Upper lobe of left lung (tissue), 6 donors: ENCODE measurements at regions not wholly inside any gene's neighbourhood (a gene's known extent, or its start where the extent isn't known, plus 50 kb on each side); places are given as distances from the start of the nearest gene placed in this dataset.

Experiments
- ATAC-seq, 2 donors: fragments of 200-7000 bp; cut with Tn5 transposase; one replicate each; pipeline ENCODE4 v1.9.1; 2022; ENCODE audit warnings: mild to moderate bottlenecking in 2 of 2, moderate library complexity in 2 of 2; ENCODE audit not compliant: low FRiP score in 2 of 2
- DNase-seq, 2 donors: peaks; one replicate each; pipeline ENCODE4 v3.0.0-alpha.2; 2019 to 2020
- H3K27ac ChIP-seq, 4 donors: fragments of 200-600 bp; sonication (generic); one replicate each; pipeline ENCODE4 v1.5.1; 2016 to 2019
- H3K27me3 ChIP-seq, 4 donors: fragments of 200-600 bp; sonication (generic); one replicate each; pipeline ENCODE4 v1.5.1; 2017 to 2019
- H3K36me3 ChIP-seq, 4 donors: fragments of 200-600 bp; sonication (generic); one replicate each; pipeline ENCODE4 v1.5.1; 2016 to 2019
- H3K4me1 ChIP-seq, 4 donors: fragments of 200-600 bp; sonication (generic); one replicate each; pipeline ENCODE4 v1.5.1; 2018 to 2019
- H3K4me3 ChIP-seq, 4 donors: fragments of 200-600 bp; sonication (generic); one replicate each; pipeline ENCODE4 v1.5.1; 2017 to 2019; ENCODE audit warnings: mild to moderate bottlenecking in 2 of 4, moderate library complexity in 1 of 4
- H3K9me3 ChIP-seq, 4 donors: fragments of 200-600 bp; sonication (generic); one replicate each; pipeline ENCODE4 v1.5.1; 2018 to 2019
- EP300 ChIP-seq, 4 donors: sonication (generic); formaldehyde crosslinking; IDR thresholded peaks; one replicate each; pipeline ENCODE4 v1.5.1; 2017; ENCODE audit warnings: antibody characterized with exemption in 4 of 4, control low read depth in 2 of 4
- POLR2A ChIP-seq, 4 donors: fragments of 450-650 bp; IDR thresholded peaks; one replicate each; pipeline ENCODE4 v1.5.1; 2016 to 2017; ENCODE audit warnings: antibody characterized with exemption in 4 of 4, mild to moderate bottlenecking in 2 of 4
- POLR2AphosphoS5 ChIP-seq, 2 donors: sonication (generic); formaldehyde crosslinking; IDR thresholded peaks; one replicate each; pipeline ENCODE4 v1.5.1; 2017; ENCODE audit warnings: antibody characterized with exemption in 2 of 2
- WGBS, 2 donors: methylation state at CpG; one replicate each; pipeline ENCODE4 v1.1.5; 2017 to 2018; 5-methylcytosine and 5-hydroxymethylcytosine counted together
- TF ChIP-seq, protein P1 (sequence below), 6 experiments: fragments of 450-650 bp in 4 of 6; fragments of 200-600 bp in 2 of 6; sonication (generic) in 2 of 6; IDR thresholded peaks; one replicate each; pipeline ENCODE4 v1.5.1; 2016 to 2019; ENCODE audit warnings: antibody characterized with exemption in 6 of 6
- donor health status: DM: no; HTN: no; CAD: no; lungs with moderate emphysema.
- donor health status: DM: no; HTN: yes; CAD: no; lungs with severe emphysema.

DNA sequence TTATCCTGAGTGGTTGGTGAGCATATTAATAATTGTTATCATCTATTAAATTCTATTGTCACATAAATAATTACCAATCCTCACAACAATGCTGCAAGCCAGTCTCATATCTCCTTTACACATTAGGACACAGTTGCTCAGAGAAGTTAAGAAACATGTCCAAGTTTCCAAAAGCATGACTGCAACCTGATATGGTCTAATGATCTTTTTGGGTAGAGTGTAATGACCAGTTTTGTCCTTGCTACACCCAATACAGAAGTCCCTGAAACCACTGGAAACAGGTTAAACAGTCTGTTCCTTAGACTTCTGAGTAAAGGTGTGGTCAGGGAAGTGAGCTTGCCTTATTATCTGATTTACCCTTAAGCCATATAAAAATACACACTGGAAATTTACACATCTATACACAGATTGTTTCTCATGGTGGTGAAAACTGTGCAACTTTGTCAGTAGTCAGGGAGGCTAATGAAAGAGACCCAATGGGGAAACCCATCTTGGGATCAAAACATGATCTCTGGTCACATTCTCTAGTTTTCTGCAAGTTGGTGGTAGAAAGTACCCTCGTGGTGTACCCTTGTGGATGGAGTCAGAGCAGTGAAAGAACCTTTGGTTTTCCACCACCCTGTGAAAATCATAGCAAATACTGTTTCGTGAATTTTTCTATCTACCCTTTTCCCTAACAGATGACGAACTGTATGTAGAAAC lies 146.0 kb upstream of the KLF12 start:
- H3K4me3 ChIP-seq = no peak overlapping the region
- H3K4me1 ChIP-seq = no peaks in the 10 kb centered on the region
- H3K36me3 ChIP-seq = no peaks in the 10 kb centered on the region
- no peaks in the 10 kb centered on the region for H3K9me3 ChIP-seq
- DNase-seq = no peak
- no peak overlapping the region for H3K27ac ChIP-seq
- ATAC-seq = no peak
- no peak for TF ChIP-seq POLR2AphosphoS5 (IDR thresholded peaks at IDR 0.05)
- no peak for TF ChIP-seq POLR2A (IDR thresholded peaks at IDR 0.05)
- TF ChIP-seq, protein P1, sequence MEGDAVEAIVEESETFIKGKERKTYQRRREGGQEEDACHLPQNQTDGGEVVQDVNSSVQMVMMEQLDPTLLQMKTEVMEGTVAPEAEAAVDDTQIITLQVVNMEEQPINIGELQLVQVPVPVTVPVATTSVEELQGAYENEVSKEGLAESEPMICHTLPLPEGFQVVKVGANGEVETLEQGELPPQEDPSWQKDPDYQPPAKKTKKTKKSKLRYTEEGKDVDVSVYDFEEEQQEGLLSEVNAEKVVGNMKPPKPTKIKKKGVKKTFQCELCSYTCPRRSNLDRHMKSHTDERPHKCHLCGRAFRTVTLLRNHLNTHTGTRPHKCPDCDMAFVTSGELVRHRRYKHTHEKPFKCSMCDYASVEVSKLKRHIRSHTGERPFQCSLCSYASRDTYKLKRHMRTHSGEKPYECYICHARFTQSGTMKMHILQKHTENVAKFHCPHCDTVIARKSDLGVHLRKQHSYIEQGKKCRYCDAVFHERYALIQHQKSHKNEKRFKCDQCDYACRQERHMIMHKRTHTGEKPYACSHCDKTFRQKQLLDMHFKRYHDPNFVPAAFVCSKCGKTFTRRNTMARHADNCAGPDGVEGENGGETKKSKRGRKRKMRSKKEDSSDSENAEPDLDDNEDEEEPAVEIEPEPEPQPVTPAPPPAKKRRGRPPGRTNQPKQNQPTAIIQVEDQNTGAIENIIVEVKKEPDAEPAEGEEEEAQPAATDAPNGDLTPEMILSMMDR (IDR thresholded peaks at IDR 0.05) = no peak
- TF ChIP-seq EP300 (IDR thresholded peaks at IDR 0.05) = no peak
- no peaks in the 10 kb centered on the region for H3K27me3 ChIP-seq
- 85 to 88% methylated on average over 3 of the region's 3 CpGs for WGBS, 2 donors

DNA sequence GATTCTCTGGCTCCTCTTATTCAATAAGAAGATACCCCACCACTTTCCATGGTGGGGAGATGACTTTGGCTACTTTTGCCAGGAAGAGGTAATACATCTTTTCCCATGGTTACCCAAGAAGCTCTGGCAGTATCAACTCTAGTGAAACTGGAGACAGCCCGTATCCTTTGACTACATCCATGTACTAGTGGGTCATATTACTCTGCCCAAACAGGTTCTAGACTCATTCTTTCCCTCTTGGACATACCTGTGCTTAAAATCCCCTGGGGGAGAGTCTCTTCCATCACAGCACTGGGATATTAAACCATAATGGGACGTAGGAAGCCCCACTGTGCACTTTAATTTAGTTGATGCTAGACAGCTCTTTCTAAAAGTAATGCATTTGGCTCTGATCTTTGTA lies 144.7 kb upstream of the KLF12 start:
- Histone ChIP-seq H3K4me3 (no peak overlapping the region), H3K27ac (no peak overlapping the region), H3K36me3 (no peaks in the 10 kb centered on the region), H3K9me3 (no peaks in the 10 kb centered on the region), H3K27me3 (no peaks in the 10 kb centered on the region), H3K4me1 (no peaks in the 10 kb centered on the region)
- TF ChIP-seq, protein P1 (IDR thresholded peaks at IDR 0.05) = no peak
- TF ChIP-seq POLR2A (IDR thresholded peaks at IDR 0.05) (no peak), EP300 (IDR thresholded peaks at IDR 0.05) (no peak), POLR2AphosphoS5 (IDR thresholded peaks at IDR 0.05) (no peak)
- 86 to 94% methylated on average over 2 of the region's 2 CpGs for WGBS, 2 donors
- no peak for ATAC-seq
- DNase-seq = no peak

DNA sequence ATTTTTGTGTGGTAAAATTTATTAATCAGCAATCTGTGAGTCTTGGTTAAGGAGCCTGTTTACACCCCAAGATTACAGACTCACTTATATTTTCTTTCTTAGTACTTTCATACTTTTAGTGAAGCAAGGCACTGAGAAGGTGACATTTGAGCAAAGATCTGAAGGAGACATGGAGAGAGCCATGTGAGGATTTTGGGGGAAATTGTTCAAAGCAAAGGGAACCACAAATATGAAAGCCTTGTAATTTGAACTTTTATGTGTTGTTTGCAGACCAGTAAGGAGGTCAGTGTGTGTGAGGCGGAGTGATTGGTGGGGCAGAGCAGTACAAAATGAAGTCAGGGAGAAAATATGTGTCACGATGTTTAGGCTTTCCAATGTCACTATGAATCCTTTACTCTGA lies 140.7 kb upstream of the KLF12 start:
- ATAC-seq = no peak
- no peak overlapping the region for H3K4me3 ChIP-seq
- WGBS, 2 donors = 72 to 90% methylated on average over 2 of the region's 2 CpGs
- no peaks in the 10 kb centered on the region for H3K4me1 ChIP-seq
- no peaks in the 10 kb centered on the region for H3K9me3 ChIP-seq
- no peak overlapping the region for H3K27ac ChIP-seq
- TF ChIP-seq POLR2A (IDR thresholded peaks at IDR 0.05) = no peak
- no peak for TF ChIP-seq POLR2AphosphoS5 (IDR thresholded peaks at IDR 0.05)
- TF ChIP-seq EP300 (IDR thresholded peaks at IDR 0.05) = no peak
- TF ChIP-seq, protein P1 (IDR thresholded peaks at IDR 0.05) = no peak
- DNase-seq = no peak
- no peaks in the 10 kb centered on the region for H3K27me3 ChIP-seq
- H3K36me3 ChIP-seq = no peaks in the 10 kb centered on the region

DNA sequence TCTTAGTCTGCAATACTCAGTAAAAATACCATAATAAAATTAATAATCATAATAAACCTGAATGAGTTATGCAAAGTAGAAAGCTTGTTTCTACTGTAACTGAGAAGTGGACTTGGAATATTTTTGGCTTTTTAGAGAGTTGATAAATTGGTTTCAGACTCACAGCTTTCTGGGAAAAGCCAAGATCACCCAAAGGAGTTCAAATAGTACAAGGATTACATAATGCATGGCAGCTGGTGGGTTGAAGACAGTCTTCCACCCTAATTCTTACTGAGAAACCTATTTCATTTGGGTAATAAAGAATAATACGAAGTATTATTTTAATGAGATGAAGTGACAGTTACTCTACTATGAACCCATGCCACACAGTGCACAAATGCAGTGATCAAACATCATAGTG lies 139.4 kb upstream of the KLF12 start:
- Histone ChIP-seq H3K9me3 (no peaks in the 10 kb centered on the region), H3K36me3 (no peaks in the 10 kb centered on the region), H3K4me3 (no peak overlapping the region), H3K27ac (no peak overlapping the region), H3K27me3 (no peaks in the 10 kb centered on the region), H3K4me1 (no peaks in the 10 kb centered on the region)
- 92 to 96% methylated on average over 1 of the region's 1 CpG for WGBS, 2 donors
- TF ChIP-seq POLR2A (IDR thresholded peaks at IDR 0.05) (no peak), EP300 (IDR thresholded peaks at IDR 0.05) (no peak), POLR2AphosphoS5 (IDR thresholded peaks at IDR 0.05) (no peak)
- TF ChIP-seq, protein P1 (IDR thresholded peaks at IDR 0.05) = no peak
- no peak for DNase-seq
- ATAC-seq = peak in 1 of 2 donors; percentile 64

- H3K9me3 ChIP-seq = no peaks in the 10 kb centered on the region
- no peak overlapping the region for H3K4me3 ChIP-seq
- H3K27ac ChIP-seq = no peak overlapping the region
- 42 to 44% methylated on average over 1 of the region's 1 CpG for WGBS, 2 donors
- ATAC-seq (no peak), DNase-seq (no peak)
- no peaks in the 10 kb centered on the region for H3K4me1 ChIP-seq
- H3K27me3 ChIP-seq = no peaks in the 10 kb centered on the region
- TF ChIP-seq EP300 (IDR thresholded peaks at IDR 0.05) (no peak), POLR2AphosphoS5 (IDR thresholded peaks at IDR 0.05) (no peak), POLR2A (IDR thresholded peaks at IDR 0.05) (no peak)
- TF ChIP-seq, protein P1 (IDR thresholded peaks at IDR 0.05) = no peak
- no peaks in the 10 kb centered on the region for H3K36me3 ChIP-seq
Observed at GRCh38 chr13:74272826-74273225, 138.6 kb upstream of the KLF12 start.
